NCI-H2029 treated with DMSO at 0.1 percent for 48 hours (cell line): ENCODE measurements at regions not wholly inside any gene's neighbourhood (a gene's known extent, or its start where the extent isn't known, plus 50 kb on each side); places are given as distances from the start of the nearest gene placed in this dataset.
"Not testable (repeated sequence)": the region's sequence is repeated elsewhere in the genome, so short reads cannot be mapped to it uniquely, and the experiment has no call there.

ENCODE experiments used
- DNase-seq: peaks from one replicate; lab custom pipeline; 2025; lab: John Stamatoyannopoulos, UW

GRCh38 chr14:105931808-105932483 is 405.6 kb downstream of the TMEM121 start:
- DNase-seq, result no peak

GRCh38 chr14:105933238-105933637 is 406.9 kb downstream of the TMEM121 start:
- DNase-seq, result no peak

- no peak for DNase-seq
Measured at GRCh38 chr14:105935384-105935783, 409.0 kb downstream of the TMEM121 start.

- no peak for DNase-seq
Measured at GRCh38 chr14:105937253-105938054, 411.1 kb downstream of the TMEM121 start.

GRCh38 chr14:105938055-105938863 is 411.9 kb downstream of the TMEM121 start:
- DNase-seq, result no peak

GRCh38 chr14:105938959-105939358 is 412.6 kb downstream of the TMEM121 start:
- DNase-seq, result no peak

- no peak for DNase-seq
Measured at GRCh38 chr14:105939810-105940508, 413.6 kb downstream of the TMEM121 start.

- no peak for DNase-seq
Measured at GRCh38 chr14:105940534-105941225, 414.3 kb downstream of the TMEM121 start.

GRCh38 chr14:105941226-105942166 is 415.1 kb downstream of the TMEM121 start:
- no peak for DNase-seq

GRCh38 chr14:105942725-105943124 is 416.3 kb downstream of the TMEM121 start:
- DNase-seq, result not testable (repeated sequence)

- no peak for DNase-seq
Measured at GRCh38 chr14:105943973-105944602, 417.7 kb downstream of the TMEM121 start.

- no peak for DNase-seq
Measured at GRCh38 chr14:105944632-105945610, 418.5 kb downstream of the TMEM121 start.

- DNase-seq, result no peak
Measured at GRCh38 chr14:105945896-105946295, 419.5 kb downstream of the TMEM121 start.

GRCh38 chr14:105947599-105947998 is 421.2 kb downstream of the TMEM121 start:
- no peak for DNase-seq

GRCh38 chr14:105948955-105949354 is 422.6 kb downstream of the TMEM121 start:
- DNase-seq, result not testable (repeated sequence)

- DNase-seq, result not testable (repeated sequence)
Measured at GRCh38 chr14:105950364-105950892, 424.0 kb downstream of the TMEM121 start.

GRCh38 chr14:105951399-105951798 is 425.0 kb downstream of the TMEM121 start:
- DNase-seq, result no peak

- no peak for DNase-seq
Measured at GRCh38 chr14:105952222-105952621, 425.8 kb downstream of the TMEM121 start.
